HepG2 (cell line): ENCODE measurements at regions not wholly inside any gene's neighbourhood (a gene's known extent, or its start where the extent isn't known, plus 50 kb on each side); places are given as distances from the start of the nearest gene placed in this dataset.

ENCODE experiments used
- ATAC-seq: fragments of 200-7000 bp; cut with Tn5 transposase; 3 replicates; pipeline ENCODE4 v1.9.1; 2020; ENCODE audit warnings: mild to moderate bottlenecking, moderate library complexity
- BruUV-seq: library from RNA; stranded (reverse); fragments of 400-500 nt; replicated peaks from 2 replicates; lab custom pipeline; 2021; lab: Mats Ljungman, UMichigan
- CTCF ChIA-PET: fragments of 300-600 bp; formaldehyde crosslinking; extraction: SDS; loops from one replicate; lab custom pipeline; 2021; ENCODE audit warnings: low total read pairs, inconsistent platforms, low intra/inter-chr PET ratio; lab: Yijun Ruan, JAX
- POLR2A ChIA-PET: fragments of 350-600 bp; sonication (Branson Sonifier 250); formaldehyde crosslinking; loops from one replicate; lab custom pipeline; 2020; ENCODE audit warnings: antibody characterized with exemption, inconsistent platforms; lab: Yijun Ruan, JAX
- DNase-seq: peaks from one replicate; pipeline ENCODE4 v3.0.0-alpha.2; 2015; ENCODE audit warnings: low spot score
- FAIRE-seq: peaks from 3 replicates; lab custom pipeline; 2011; peaks lifted over from hg19 to GRCh38; lab: Jason Lieb, UNC
- H2AFZ ChIP-seq: one replicate; pipeline ENCODE4 v1.6.1; 2011; ENCODE audit warnings: low read length, inconsistent platforms
- H3K27ac ChIP-seq: fragments of 300-600 bp; 3 replicates; pipeline ENCODE4 v1.8.0; 2011; ENCODE audit warnings: mixed run types, mild to moderate bottlenecking, mixed read lengths, low read length, inconsistent platforms; ENCODE audit not compliant: insufficient read depth; ENCODE audit errors: extremely low read length
- H3K27me3 ChIP-seq, 2 experiments: fragments of 200-600 bp in 1 of 2; 2 replicates in 1 of 2; 3 replicates in 1 of 2; pipeline versions ENCODE4 v1.6.0 to v1.8.0; 2011; ENCODE audit warnings: low read length in 2 of 2, mild to moderate bottlenecking in 2 of 2, moderate library complexity in 2 of 2, inconsistent platforms in 1 of 2; ENCODE audit not compliant: insufficient read depth in 2 of 2, control insufficient read depth in 1 of 2
- H3K36me3 ChIP-seq, 2 experiments: fragments of 200-600 bp in 1 of 2; replicated peaks in 1 of 2; 2 replicates in 1 of 2; 3 replicates in 1 of 2; pipeline versions ENCODE4 v1.5.1 to v1.8.0; 2011; ENCODE audit warnings: low read length in 2 of 2, inconsistent platforms in 1 of 2; ENCODE audit not compliant: insufficient read depth in 2 of 2, control insufficient read depth in 1 of 2
- H3K4me1 ChIP-seq: 2 replicates; pipeline ENCODE4 v1.5.1; 2012; ENCODE audit warnings: low read length, inconsistent platforms; ENCODE audit not compliant: insufficient read depth
- H3K4me2 ChIP-seq: 2 replicates; pipeline ENCODE4 v1.6.0; 2011; ENCODE audit warnings: low read depth, low read length, inconsistent platforms
- H3K4me3 ChIP-seq, 3 experiments: fragments of 200-600 bp in 1 of 3; sonication (generic), shearing (Covaris generic) in 1 of 3; replicated peaks in 1 of 3; 2 replicates each; pipeline ENCODE4 v1.5.1; 2011 to 2016; ENCODE audit warnings: low read length in 3 of 3, inconsistent platforms in 2 of 3, low read depth in 2 of 3, mild to moderate bottlenecking in 2 of 3, control low read depth in 1 of 3, mixed read lengths in 1 of 3; ENCODE audit not compliant: insufficient read depth in 1 of 3
- H3K79me2 ChIP-seq: one replicate; pipeline ENCODE4 v1.6.1; 2011; ENCODE audit warnings: low read length, inconsistent platforms; ENCODE audit not compliant: insufficient read depth
- H3K9ac ChIP-seq: 2 replicates; pipeline ENCODE4 v1.6.0; 2011; ENCODE audit warnings: mild to moderate bottlenecking, low read depth, low read length, inconsistent platforms; ENCODE audit not compliant: insufficient read depth
- H3K9me3 ChIP-seq: 2 replicates; pipeline ENCODE4 v1.5.1; 2012; ENCODE audit warnings: mild to moderate bottlenecking, low read length
- H4K20me1 ChIP-seq: 2 replicates; pipeline ENCODE4 v1.6.0; 2011; ENCODE audit warnings: inconsistent platforms, mild to moderate bottlenecking, low read length, moderate library complexity; ENCODE audit not compliant: insufficient read depth
- E2F5 ChIP-seq: sonication (generic); formaldehyde crosslinking; conservative IDR thresholded peaks from 2 replicates; pipeline ENCODE4 v1.4.0; 2020; ENCODE audit warnings: missing genetic modification reagents
- ETV5 ChIP-seq: IDR thresholded peaks from 2 replicates; pipeline ENCODE4 v1.6.1; 2018; ENCODE audit warnings: missing biosample characterization, missing genetic modification reagents, inconsistent platforms, borderline replicate concordance
- HHEX ChIP-seq: IDR thresholded peaks from 2 replicates; pipeline ENCODE4 v1.6.1; 2016; ENCODE audit warnings: control low read depth
- KDM4B ChIP-seq: sonication (generic); formaldehyde crosslinking; IDR thresholded peaks from 2 replicates; pipeline ENCODE4 v1.4.0; 2020; ENCODE audit warnings: missing genetic modification reagents
- KLF6 ChIP-seq: IDR thresholded peaks from 2 replicates; pipeline ENCODE4 v1.8.0; 2016; ENCODE audit warnings: missing biosample characterization, missing genetic modification reagents
- PATZ1 ChIP-seq: sonication (generic); formaldehyde crosslinking; IDR thresholded peaks from 2 replicates; pipeline ENCODE4 v1.4.0; 2020; ENCODE audit warnings: missing genetic modification reagents
- SIN3A ChIP-seq: IDR thresholded peaks from 2 replicates; pipeline ENCODE4 v1.6.1; 2011; ENCODE audit warnings: low read depth, mild to moderate bottlenecking, control low read depth, low read length, borderline replicate concordance
- ZBTB14 ChIP-seq: sonication (generic); formaldehyde crosslinking; IDR thresholded peaks from 2 replicates; pipeline ENCODE4 v1.4.0; 2020; ENCODE audit warnings: missing genetic modification reagents
- ZC3H13 ChIP-seq: sonication (generic); formaldehyde crosslinking; IDR thresholded peaks from 2 replicates; pipeline ENCODE4 v1.8.1; 2023; ENCODE audit warnings: mild to moderate bottlenecking, missing genetic modification reagents, moderate library complexity
- ZFP82 ChIP-seq: sonication (generic); formaldehyde crosslinking; IDR thresholded peaks from 2 replicates; pipeline ENCODE4 v1.5.1; 2020; ENCODE audit warnings: mild to moderate bottlenecking, missing genetic modification reagents, borderline replicate concordance
- ZFYVE20 ChIP-seq: sonication (generic); formaldehyde crosslinking; IDR thresholded peaks from 2 replicates; pipeline ENCODE4 v1.8.0; 2023; ENCODE audit warnings: low read depth, mild to moderate bottlenecking, moderate library complexity, missing genetic modification reagents, borderline replicate concordance
- ZNF329 ChIP-seq: sonication (generic); formaldehyde crosslinking; IDR thresholded peaks from 2 replicates; pipeline ENCODE4 v1.9.0; 2021; ENCODE audit warnings: low read depth, mild to moderate bottlenecking, missing genetic modification reagents
- ZNF547 ChIP-seq: sonication (generic); formaldehyde crosslinking; IDR thresholded peaks from 2 replicates; pipeline ENCODE4 v1.5.1; 2020; ENCODE audit warnings: mild to moderate bottlenecking, missing genetic modification reagents
- ZNF557 ChIP-seq: sonication (generic); formaldehyde crosslinking; IDR thresholded peaks from 2 replicates; pipeline ENCODE4 v1.4.0; 2020; ENCODE audit warnings: missing genetic modification reagents
- ZNF775 ChIP-seq: sonication (generic); formaldehyde crosslinking; IDR thresholded peaks from 2 replicates; pipeline ENCODE4 v1.4.0; 2020; ENCODE audit warnings: missing genetic modification reagents, mild to moderate bottlenecking, moderate library complexity, borderline replicate concordance
- ZNF776 ChIP-seq: sonication (generic); formaldehyde crosslinking; IDR thresholded peaks from 2 replicates; pipeline ENCODE4 v1.4.0; 2020; ENCODE audit warnings: mild to moderate bottlenecking, missing genetic modification reagents
- WGBS: methylation state at CpG from one replicate; pipeline ENCODE4 v1.1.6; 2017; ENCODE audit warnings: low lambda C conversion rate; 5-methylcytosine and 5-hydroxymethylcytosine counted together
- in situ Hi-C: cut with HindIII; loops from 2 replicates; pipeline ENCODE4 v1.10.0; 2017; ENCODE audit warnings: low pct_unique_long_range_greater_than_20kb; ENCODE audit not compliant: extremely low pct_ligation_motif_present
- intact Hi-C: fragments of 100-400 bp; cut with micrococcal nuclease; formaldehyde crosslinking; loops from one replicate; pipeline ENCODE4 v1.10.0; 2022; ENCODE audit not compliant: unreplicated experiment
- TF ChIP-seq, protein P1 (sequence below): sonication (generic); IDR thresholded peaks from 2 replicates; pipeline ENCODE4 v1.6.1; 2016; ENCODE audit warnings: low read depth, borderline replicate concordance

DNA sequence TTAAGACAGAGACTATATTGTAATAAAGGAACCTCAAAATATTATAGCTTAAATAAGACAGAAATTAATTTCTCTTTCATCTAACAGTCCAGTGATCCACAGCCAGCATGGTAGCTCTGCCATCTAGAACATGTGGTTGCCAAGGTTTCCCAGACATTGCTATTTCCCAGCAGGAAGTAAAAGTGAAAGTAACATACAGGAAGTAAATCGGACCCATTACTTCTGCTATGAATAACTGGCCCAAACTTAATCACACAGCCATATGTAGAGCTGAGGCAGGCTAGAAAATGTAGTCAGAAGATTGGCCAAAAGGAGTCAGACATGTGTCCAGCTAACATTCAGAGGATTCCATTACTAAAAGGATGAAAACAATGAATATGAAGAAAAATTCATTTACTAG is 71.0 kb downstream of the NOL4 start (continued):
- TF ChIP-seq ZNF775 (CRISPR knock-in tag) (no peak), ZNF329 (CRISPR knock-in tag) (no peak)

DNA sequence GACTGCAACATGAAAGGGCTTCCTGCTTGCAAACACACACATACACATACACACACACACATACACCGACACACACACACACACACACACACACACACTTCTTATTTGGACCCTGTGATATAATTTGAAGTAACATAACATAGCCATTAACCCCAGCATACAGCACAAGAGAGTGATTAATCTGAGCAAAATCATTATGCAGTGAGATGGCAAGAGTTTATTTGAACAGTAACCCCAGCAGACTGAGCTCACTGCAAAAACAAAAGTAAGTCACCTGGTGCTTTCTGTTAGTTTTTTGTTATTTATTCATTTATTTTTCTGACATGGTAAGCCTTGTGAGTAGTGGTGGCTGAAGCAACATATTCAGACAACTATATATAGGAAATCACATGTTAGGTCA is 93.7 kb downstream of the NOL4 start:
- H3K27me3 ChIP-seq, result no peaks in the 10 kb centered on the region; a peak in 1 of 5 replicates
- no peaks in the 10 kb centered on the region for H3K4me1 ChIP-seq
- no TSS peak for BruUV-seq
- H4K20me1 ChIP-seq, result no peaks in the 10 kb centered on the region
- no peak overlapping the region for H3K9ac ChIP-seq
- H3K4me2 ChIP-seq, result no peak overlapping the region
- FAIRE-seq (no peak), DNase-seq (no peak), ATAC-seq (no peak)
- intact Hi-C loops, result no loop called here
- H2AFZ ChIP-seq, result no peak overlapping the region
- no peak overlapping the region for H3K27ac ChIP-seq
- POLR2A ChIA-PET, result no interaction called here
- CTCF ChIA-PET, result no interaction called here
- no peak overlapping the region for H3K4me3 ChIP-seq
- H3K79me2 ChIP-seq, result no peaks in the 10 kb centered on the region
- in situ Hi-C loops, result no loop called here
- WGBS, result 54% methylated on average over 1 of the region's 1 CpG
- no peaks in the 10 kb centered on the region for H3K36me3 ChIP-seq
- no peaks in the 10 kb centered on the region for H3K9me3 ChIP-seq
- TF ChIP-seq, protein P1, sequence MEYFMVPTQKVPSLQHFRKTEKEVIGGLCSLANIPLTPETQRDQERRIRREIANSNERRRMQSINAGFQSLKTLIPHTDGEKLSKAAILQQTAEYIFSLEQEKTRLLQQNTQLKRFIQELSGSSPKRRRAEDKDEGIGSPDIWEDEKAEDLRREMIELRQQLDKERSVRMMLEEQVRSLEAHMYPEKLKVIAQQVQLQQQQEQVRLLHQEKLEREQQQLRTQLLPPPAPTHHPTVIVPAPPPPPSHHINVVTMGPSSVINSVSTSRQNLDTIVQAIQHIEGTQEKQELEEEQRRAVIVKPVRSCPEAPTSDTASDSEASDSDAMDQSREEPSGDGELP, result no peak
- TF ChIP-seq ZFYVE20 (CRISPR knock-in tag) (no peak), ZNF547 (CRISPR knock-in tag) (no peak), ZNF557 (CRISPR knock-in tag) (no peak), ZC3H13 (CRISPR knock-in tag) (no peak), HHEX (CRISPR knock-in tag) (no peak), PATZ1 (no peak), ZNF776 (no peak), ZBTB14 (CRISPR knock-in tag) (no peak), ETV5 (CRISPR knock-in tag) (no peak), KLF6 (no peak), SIN3A (no peak), E2F5 (CRISPR knock-in tag) (no peak), KDM4B (CRISPR knock-in tag) (no peak), ZFP82 (CRISPR knock-in tag) (no peak)
